ENCODE measurements at regions not wholly inside any gene's neighbourhood (a gene's known extent, or its start where the extent isn't known, plus 50 kb on each side); places are given as distances from the start of the nearest gene placed in this dataset.

GRCh38 chr20:48352042-48352441 lies 475.8 kb downstream of the PREX1 start:
- TF ChIP-seq CTCF (IDR thresholded peaks at IDR 0.05) (no peak), POLR2A (IDR thresholded peaks at IDR 0.05) (no peak)

Data from esophagus squamous epithelium (tissue), 4 donors.